Type B pancreatic cell (in vitro differentiated cells): ENCODE measurements at regions not wholly inside any gene's neighbourhood (a gene's known extent, or its start where the extent isn't known, plus 50 kb on each side); places are given as distances from the start of the nearest gene placed in this dataset.

Experiments
- DNase-seq: peaks from one replicate; pipeline ENCODE4 v3.0.0; 2021; ENCODE audit warnings: mixed read lengths; ENCODE audit not compliant: unreplicated experiment; ENCODE audit errors: extremely low spot score
- H3K27ac Mint-ChIP-seq: 2 replicates; pipeline ENCODE4 v1.8.0; 2021; ENCODE audit warnings: mild to moderate bottlenecking, mixed read lengths
- H3K27me3 Mint-ChIP-seq: 2 replicates; pipeline ENCODE4 v1.8.0; 2021; ENCODE audit warnings: mixed read lengths
- H3K36me3 Mint-ChIP-seq: 2 replicates; pipeline ENCODE4 v1.8.0; 2021; ENCODE audit warnings: mixed read lengths
- H3K4me1 Mint-ChIP-seq: one replicate; pipeline ENCODE4 v1.8.0; 2021; ENCODE audit warnings: mixed read lengths; ENCODE audit not compliant: unreplicated experiment
- H3K4me3 Mint-ChIP-seq: 2 replicates; pipeline ENCODE4 v1.8.0; 2021; ENCODE audit warnings: mild to moderate bottlenecking, mixed read lengths
- H3K9me3 Mint-ChIP-seq: 2 replicates; pipeline ENCODE4 v1.8.0; 2021; ENCODE audit warnings: mixed read lengths
- CTCF ChIP-seq: fragments of 200-600 bp; sonication (generic); conservative IDR thresholded peaks from 2 replicates; pipeline ENCODE4 v1.5.0; 2021; ENCODE audit warnings: antibody characterized with exemption, mild to moderate bottlenecking

GRCh38 chrX:109854096-109854495 lies 121.0 kb upstream of the ACSL4 start:
- Mint-ChIP-seq H3K9me3 (peaks cover 12% of the 10 kb centered on the region), H3K27me3 (no peaks in the 10 kb centered on the region), H3K4me1 (peaks cover 21% of the 10 kb centered on the region), H3K4me3 (no peak overlapping the region), H3K27ac (no peak overlapping the region), H3K36me3 (no peaks in the 10 kb centered on the region)
- no peak for DNase-seq
- TF ChIP-seq CTCF: no peak

GRCh38 chrX:109855501-109855900 lies 122.4 kb upstream of the ACSL4 start:
- H3K9me3 Mint-ChIP-seq: peaks cover 12% of the 10 kb centered on the region
- H3K4me1 Mint-ChIP-seq: peaks cover 17% of the 10 kb centered on the region
- H3K27ac Mint-ChIP-seq: no peak overlapping the region
- no peak for DNase-seq
- TF ChIP-seq CTCF: no peak
- H3K36me3 Mint-ChIP-seq: no peaks in the 10 kb centered on the region
- H3K27me3 Mint-ChIP-seq: no peaks in the 10 kb centered on the region
- no peak overlapping the region for H3K4me3 Mint-ChIP-seq

GRCh38 chrX:109856974-109857373 lies 123.9 kb upstream of the ACSL4 start:
- no peaks in the 10 kb centered on the region for H3K27me3 Mint-ChIP-seq
- no peak overlapping the region for H3K4me3 Mint-ChIP-seq
- peak; percentile 96 for TF ChIP-seq CTCF
- no peaks in the 10 kb centered on the region for H3K36me3 Mint-ChIP-seq
- no peak for DNase-seq
- H3K4me1 Mint-ChIP-seq: peaks cover 14% of the 10 kb centered on the region
- H3K9me3 Mint-ChIP-seq: peaks cover 6% of the 10 kb centered on the region
- H3K27ac Mint-ChIP-seq: no peak overlapping the region

GRCh38 chrX:109857584-109858228 lies 124.6 kb upstream of the ACSL4 start:
- Mint-ChIP-seq H3K27ac (peak overlapping the region; percentile 13), H3K4me1 (peaks cover 16% of the 10 kb centered on the region), H3K4me3 (no peak overlapping the region), H3K36me3 (no peaks in the 10 kb centered on the region), H3K9me3 (peaks cover 6% of the 10 kb centered on the region), H3K27me3 (no peaks in the 10 kb centered on the region)
- TF ChIP-seq CTCF: no peak
- DNase-seq: no peak

- DNase-seq: no peak
- Mint-ChIP-seq H3K36me3 (no peaks in the 10 kb centered on the region), H3K4me3 (no peak overlapping the region), H3K4me1 (peaks cover 16% of the 10 kb centered on the region), H3K27me3 (no peaks in the 10 kb centered on the region), H3K27ac (no peak overlapping the region), H3K9me3 (peaks cover 6% of the 10 kb centered on the region)
- no peak for TF ChIP-seq CTCF
Measured at GRCh38 chrX:109858602-109859341, 125.7 kb upstream of the ACSL4 start.
